Fibroblast of mammary gland (primary cell): ENCODE measurements at regions not wholly inside any gene's neighbourhood (a gene's known extent, or its start where the extent isn't known, plus 50 kb on each side); places are given as distances from the start of the nearest gene placed in this dataset.

ENCODE experiments used
- DNase-seq: peaks from one replicate; pipeline ENCODE4 v3.0.0-alpha.2; 2010; ENCODE audit warnings: low read depth
- H3K4me3 ChIP-seq: 2 replicates; pipeline ENCODE4 v1.5.1; 2011; ENCODE audit warnings: low read depth, mild to moderate bottlenecking, low read length, moderate library complexity; ENCODE audit not compliant: control insufficient read depth
- CTCF ChIP-seq: conservative IDR thresholded peaks from 2 replicates; pipeline ENCODE4 v1.5.1; 2011; ENCODE audit warnings: low read depth, low read length, inconsistent platforms; ENCODE audit not compliant: control insufficient read depth, insufficient read depth

- TF ChIP-seq CTCF: no peak
- no peak overlapping the region for H3K4me3 ChIP-seq
- no peak for DNase-seq
These were observed 417.2 kb upstream of the SULF2 start for GRCh38 chr20:48202334-48203113.

GRCh38 chr20:48201885-48202284 is 416.6 kb upstream of the SULF2 start:
- no peak for DNase-seq
- TF ChIP-seq CTCF: no peak
- no peak overlapping the region for H3K4me3 ChIP-seq

- no peak overlapping the region for H3K4me3 ChIP-seq
- TF ChIP-seq CTCF: no peak
- DNase-seq: no peak
These were observed 415.9 kb upstream of the SULF2 start for GRCh38 chr20:48201188-48201587.

GRCh38 chr20:48198929-48199451 is 413.7 kb upstream of the SULF2 start:
- DNase-seq: peak; percentile 43
- no peak overlapping the region for H3K4me3 ChIP-seq
- no peak for TF ChIP-seq CTCF

- H3K4me3 ChIP-seq: no peak overlapping the region
- TF ChIP-seq CTCF: no peak
- DNase-seq: no peak
These were observed 411.8 kb upstream of the SULF2 start for GRCh38 chr20:48197066-48197465.

GRCh38 chr20:48196486-48196885 is 411.2 kb upstream of the SULF2 start:
- TF ChIP-seq CTCF: no peak
- no peak overlapping the region for H3K4me3 ChIP-seq
- no peak for DNase-seq
